NCI-H1105 treated with DMSO at 0.1 percent for 48 hours (cell line): ENCODE measurements at regions not wholly inside any gene's neighbourhood (a gene's known extent, or its start where the extent isn't known, plus 50 kb on each side); places are given as distances from the start of the nearest gene placed in this dataset.

Experiments used
- DNase-seq: peaks from one replicate; lab custom pipeline; 2025; lab: John Stamatoyannopoulos, UW

GRCh38 chr11:11078344-11079086 is 220.7 kb upstream of the ZBED5 start:
- DNase-seq = no peak

- DNase-seq = no peak
Measured at GRCh38 chr11:11077898-11078297, 220.0 kb upstream of the ZBED5 start.

GRCh38 chr11:11076879-11077278 is 219.0 kb upstream of the ZBED5 start:
- no peak for DNase-seq

- DNase-seq = no peak
Measured at GRCh38 chr11:11076276-11076675, 218.4 kb upstream of the ZBED5 start.

GRCh38 chr11:11075515-11076171 is 217.8 kb upstream of the ZBED5 start:
- no peak for DNase-seq

GRCh38 chr11:11074686-11075335 is 217.0 kb upstream of the ZBED5 start:
- no peak for DNase-seq

- no peak for DNase-seq
Measured at GRCh38 chr11:11073996-11074395, 216.1 kb upstream of the ZBED5 start.

GRCh38 chr11:11072067-11072466 is 214.2 kb upstream of the ZBED5 start:
- DNase-seq = no peak

GRCh38 chr11:11071486-11071885 is 213.6 kb upstream of the ZBED5 start:
- no peak for DNase-seq

- no peak for DNase-seq
Measured at GRCh38 chr11:11070976-11071375, 213.1 kb upstream of the ZBED5 start.

- no peak for DNase-seq
Measured at GRCh38 chr11:11069841-11070835, 212.3 kb upstream of the ZBED5 start.

- no peak for DNase-seq
Measured at GRCh38 chr11:11068113-11068512, 210.3 kb upstream of the ZBED5 start.

GRCh38 chr11:11065396-11065795 is 207.5 kb upstream of the ZBED5 start:
- DNase-seq = no peak

GRCh38 chr11:11057472-11057854 is 199.6 kb upstream of the ZBED5 start:
- no peak for DNase-seq

GRCh38 chr11:11056749-11057471 is 199.1 kb upstream of the ZBED5 start:
- no peak for DNase-seq

GRCh38 chr11:11056316-11056715 is 198.5 kb upstream of the ZBED5 start:
- DNase-seq = no peak

- no peak for DNase-seq
Measured at GRCh38 chr11:11047851-11048610, 190.2 kb upstream of the ZBED5 start.

GRCh38 chr11:11046781-11047180 is 188.9 kb upstream of the ZBED5 start:
- no peak for DNase-seq

GRCh38 chr11:11045156-11045930 is 187.5 kb upstream of the ZBED5 start:
- DNase-seq = no peak
